ENCODE measurements at regions not wholly inside any gene's neighbourhood (a gene's known extent, or its start where the extent isn't known, plus 50 kb on each side); places are given as distances from the start of the nearest gene placed in this dataset.

DNA sequence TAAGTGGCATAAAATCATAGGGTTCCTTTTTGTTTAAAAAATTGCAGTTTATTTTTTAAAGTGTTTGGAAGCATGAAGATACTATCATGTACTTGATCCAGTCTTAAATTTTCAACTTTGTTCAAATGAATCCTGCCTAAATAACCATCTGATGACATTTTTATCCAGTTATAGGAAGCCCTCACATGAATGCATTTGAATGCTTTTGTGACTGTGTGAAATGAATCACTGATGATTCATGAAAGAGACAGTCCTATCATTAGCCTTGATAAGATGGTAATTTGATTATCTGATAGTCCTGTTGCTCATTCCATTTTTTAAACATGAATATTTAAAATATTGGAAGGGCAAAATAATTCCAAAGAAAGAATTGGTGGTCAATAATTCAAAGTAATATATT lies 401.9 kb upstream of the ROBO2 start:
- DNase-seq, result peak; percentile 27

DNA sequence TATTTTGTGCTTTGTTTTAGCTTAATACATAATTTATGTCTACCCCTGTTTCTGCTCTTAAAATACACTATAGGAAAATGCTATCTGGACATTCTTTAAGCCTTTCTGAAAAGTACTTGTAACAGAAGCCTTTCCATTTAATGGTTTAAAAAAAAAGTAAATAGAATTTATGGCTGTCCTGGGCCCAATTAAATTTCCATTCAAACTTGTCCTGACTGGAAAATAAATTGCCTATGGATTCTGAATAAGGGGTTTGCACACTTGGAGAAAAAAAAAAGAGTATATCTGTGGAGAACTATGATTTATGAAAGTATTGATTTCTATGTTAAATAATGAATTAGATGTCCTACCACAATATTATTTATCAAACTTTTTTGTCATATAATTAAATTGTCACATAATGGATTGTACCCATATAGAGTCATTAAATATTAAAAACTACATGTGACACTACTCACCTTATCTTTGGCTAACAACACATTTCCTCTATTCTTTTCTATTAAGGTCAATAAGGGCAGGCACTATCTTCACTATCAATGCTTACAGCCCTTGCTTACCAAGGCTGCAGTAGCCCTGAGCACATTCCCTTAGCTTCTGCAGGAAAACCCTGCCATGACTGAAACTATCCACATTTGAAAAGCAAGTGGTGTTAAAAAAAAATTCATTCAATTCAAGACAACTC lies 396.1 kb upstream of the ROBO2 start:
- no peak for DNase-seq

DNA sequence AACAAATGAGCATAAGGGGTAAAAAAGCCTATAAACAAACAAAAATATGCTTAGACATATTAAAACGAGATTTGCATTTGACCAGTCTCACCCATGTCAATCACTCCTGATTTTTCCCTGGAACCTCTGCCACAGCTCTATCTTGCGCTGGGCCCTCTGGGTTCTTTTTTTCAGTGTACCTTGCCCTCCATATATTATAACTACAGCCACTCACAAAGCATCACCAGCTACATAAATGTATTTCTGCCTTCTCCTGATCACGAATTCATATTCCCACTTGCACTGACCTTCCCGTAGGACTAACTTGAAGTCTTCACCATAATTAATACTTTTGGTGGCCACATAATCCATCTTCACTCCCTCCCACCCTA lies 395.6 kb upstream of the ROBO2 start:
- DNase-seq, result no peak

DNA sequence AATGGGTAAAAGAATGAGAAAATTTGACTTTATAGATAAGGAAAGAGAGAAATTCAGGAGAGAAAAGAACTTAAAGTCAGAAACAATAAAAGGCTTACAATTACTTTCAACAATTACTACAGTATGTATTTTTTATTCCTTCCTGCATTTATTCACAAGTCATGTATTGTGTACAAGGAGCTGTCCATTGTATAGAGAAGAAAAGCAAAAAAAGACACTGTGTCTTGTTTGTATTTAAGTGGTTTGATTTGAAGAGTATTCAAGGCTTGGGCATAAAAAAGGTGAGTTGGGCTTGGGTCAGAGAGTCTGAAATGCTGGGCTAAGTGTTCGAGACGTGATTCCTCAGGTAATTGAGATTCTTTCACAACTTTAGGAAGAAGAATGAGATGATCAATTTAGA lies 394.2 kb upstream of the ROBO2 start:
- DNase-seq, result no peak

DNA sequence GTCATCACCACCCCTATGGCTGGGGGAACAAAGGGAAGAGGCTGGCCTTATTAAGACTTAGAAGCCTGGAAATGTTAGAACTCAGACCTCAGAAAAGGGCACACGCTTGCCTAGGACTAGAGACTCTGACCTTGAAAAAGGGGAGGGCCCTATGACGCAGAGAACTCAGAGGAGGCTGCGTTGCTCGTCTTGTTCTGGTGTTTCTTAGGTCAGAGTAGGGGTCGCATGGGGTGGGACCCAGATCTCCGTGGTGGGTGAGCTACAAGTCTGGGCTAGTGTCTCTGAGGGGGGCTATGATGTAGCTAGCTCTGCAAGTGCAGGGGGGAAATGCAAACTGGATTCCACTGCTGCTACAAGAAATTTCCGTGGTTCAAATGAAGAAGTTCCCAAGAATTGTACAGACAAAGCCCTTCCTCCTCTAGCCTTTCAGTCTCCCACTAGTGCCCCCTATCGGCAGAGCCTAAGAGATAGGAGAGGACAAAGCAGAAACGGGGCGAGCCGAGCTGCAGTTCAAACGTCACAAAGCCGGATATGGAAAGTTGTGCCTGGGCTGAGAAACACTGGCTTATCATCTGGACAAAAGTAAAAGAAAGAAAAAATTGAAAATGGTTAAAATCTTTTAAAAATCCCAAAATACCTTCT lies 392.9 kb upstream of the ROBO2 start:
- no peak for DNase-seq

DNA sequence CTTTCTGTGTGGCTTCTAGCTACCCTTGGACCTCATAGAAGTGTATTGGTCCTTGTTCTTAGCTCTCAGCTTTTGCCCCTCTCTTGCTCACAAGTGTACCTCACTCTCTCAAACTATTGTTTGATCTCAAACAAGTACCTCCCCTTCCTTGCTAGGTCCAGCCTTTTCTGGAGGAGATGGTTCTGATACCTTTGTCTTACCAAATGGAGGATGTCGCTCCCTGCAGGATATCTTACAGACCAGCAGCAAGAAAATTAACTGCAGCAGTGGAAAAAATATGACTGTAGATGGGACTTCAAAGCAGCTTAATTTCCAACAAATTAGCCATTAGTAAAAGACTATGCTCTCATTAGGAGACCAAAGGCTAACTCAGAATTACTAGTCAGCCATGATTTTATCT lies 388.1 kb upstream of the ROBO2 start:
- DNase-seq, result no peak

DNA sequence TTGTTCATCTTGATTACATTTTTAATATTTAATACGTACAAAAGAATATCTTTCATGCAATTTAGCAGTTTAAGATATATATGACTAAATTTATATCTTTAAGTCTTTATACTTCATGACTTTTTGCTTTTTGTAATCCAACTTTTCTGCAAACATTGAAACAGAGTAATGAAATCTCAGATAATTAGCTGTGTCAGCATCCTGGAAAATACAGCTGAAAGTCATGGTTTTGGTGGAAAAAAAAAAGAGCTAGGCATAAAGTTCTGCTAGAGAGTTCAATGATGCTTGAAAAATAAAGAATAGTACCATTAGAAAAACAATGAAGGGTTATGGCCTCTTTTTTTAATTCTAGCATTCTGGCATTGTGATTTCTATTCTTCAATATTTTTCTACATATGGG lies 387.4 kb upstream of the ROBO2 start:
- no peak for DNase-seq

DNA sequence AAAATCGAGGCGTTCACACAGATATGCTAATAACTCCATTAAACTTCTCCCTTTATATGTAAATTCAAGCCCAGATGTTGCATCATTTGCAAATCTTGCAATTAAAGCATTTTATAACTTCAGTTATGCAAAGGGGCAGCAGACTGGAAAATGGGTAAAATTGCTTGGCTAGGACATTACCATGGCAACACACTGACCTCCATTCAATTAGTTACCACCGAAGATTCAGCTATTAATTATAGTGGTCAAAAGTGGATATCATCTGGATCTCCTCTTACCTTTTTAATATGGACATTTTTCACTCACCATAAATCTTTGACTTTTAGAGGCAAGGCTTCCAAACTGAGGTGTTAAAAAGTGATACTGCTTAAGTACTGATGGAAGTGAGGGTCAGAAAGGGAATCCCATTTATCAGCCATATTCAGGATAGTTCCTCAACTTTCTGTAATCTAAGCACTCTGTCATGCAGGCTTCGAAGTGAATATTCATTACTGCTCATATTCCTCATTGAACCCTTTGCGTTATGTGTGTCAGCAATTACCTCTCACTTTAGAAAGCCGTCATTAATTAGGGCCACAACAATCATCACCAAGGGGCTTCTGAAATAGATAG lies 386.2 kb upstream of the ROBO2 start:
- DNase-seq, result no peak

DNA sequence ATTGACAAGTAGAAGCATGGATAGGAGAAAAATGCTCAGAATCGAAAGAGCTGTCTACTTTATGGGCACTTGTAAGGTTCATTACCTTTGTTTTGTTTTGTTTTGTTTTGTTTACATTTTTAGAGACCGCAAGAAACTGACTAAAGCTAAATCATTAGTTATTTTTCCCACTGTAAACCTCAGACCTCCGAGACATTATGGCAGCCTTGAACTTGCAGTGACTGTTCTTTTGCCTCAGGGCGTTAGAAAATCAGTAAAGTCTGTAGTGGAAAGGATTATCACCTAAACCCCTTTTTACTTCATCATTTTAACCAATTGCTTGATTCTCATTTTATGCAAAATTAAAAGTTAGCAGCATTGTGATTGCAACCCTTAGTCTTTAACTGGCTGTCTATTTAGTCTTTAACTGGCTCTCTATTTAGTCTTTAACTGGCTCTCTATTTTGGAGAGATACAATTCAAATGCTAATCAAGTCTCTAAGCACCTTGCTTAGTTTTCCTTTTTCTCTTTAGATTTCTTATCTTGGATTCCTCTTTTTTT lies 383.3 kb upstream of the ROBO2 start:
- no peak for DNase-seq

DNA sequence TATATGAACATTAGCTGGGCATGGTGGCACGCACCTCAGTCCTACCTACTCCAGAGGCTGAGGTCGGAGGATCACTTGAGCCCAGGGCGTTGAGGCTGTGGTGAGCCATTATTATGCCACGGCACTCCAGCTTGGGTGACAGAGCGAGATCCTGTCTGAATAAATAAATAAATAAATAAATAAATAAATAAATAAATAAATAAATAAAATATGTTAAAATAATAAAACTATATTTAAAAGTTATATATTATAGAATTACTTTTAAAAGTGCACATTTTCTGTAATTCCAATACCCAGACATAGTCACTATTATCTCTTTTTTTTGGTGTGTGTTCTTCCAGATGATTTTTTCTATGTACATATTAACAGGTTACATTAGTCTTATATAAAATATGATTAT lies 382.0 kb upstream of the ROBO2 start:
- no peak for DNase-seq

DNA sequence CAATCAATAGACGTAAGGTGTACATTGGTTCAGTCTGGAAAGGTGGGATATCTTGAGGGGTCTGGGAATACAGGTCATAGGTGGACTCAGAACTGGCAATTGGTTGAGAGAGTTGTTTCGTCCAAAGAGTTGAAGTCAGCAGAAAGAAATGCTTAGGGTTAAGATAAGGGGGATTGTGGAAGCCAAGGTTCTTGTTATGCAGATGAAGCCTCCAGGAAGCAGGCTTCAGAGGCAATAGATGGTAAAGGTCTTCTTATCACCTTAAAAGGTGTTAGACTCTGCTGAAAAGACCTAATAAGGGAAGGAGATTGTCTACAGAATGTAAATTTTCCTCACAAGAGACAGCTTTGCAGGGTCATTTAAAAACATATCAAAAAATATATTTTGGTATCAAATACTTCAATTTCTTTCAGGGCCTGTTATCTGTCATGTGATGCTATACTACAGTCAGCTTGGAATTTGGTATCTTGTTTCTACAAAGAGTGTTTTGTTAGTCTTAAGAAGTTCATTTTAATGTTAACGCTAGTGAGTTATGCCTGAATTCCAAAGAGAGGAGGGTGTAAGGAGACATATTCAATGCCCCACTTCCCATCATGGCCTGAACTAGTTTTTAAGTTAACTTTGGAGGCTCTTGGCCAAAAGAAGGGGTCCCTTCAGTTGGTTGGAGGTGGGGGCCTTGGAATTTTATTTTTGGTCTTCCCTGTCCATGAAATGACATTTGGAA lies 378.2 kb upstream of the ROBO2 start:
- DNase-seq, result no peak

DNA sequence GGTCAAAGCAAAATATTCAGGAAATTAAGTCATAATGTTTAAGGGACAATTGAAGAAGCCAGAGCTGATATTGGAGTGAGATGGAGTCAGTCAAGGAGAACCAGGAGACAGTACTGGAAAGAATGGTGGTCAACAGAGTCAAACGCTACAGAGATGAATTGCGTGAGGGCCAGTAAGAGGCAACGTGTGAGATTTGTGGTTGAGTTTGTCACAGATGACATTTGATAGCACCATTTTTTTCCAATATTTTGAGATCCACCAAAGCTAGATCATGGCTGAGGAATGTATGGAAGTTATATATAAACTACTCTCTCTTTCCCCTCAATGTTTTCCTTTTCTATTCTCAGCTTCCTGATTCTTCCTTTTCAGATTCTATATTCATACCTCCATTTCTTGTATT lies 375.1 kb upstream of the ROBO2 start:
- peak; percentile 61 for DNase-seq

DNA sequence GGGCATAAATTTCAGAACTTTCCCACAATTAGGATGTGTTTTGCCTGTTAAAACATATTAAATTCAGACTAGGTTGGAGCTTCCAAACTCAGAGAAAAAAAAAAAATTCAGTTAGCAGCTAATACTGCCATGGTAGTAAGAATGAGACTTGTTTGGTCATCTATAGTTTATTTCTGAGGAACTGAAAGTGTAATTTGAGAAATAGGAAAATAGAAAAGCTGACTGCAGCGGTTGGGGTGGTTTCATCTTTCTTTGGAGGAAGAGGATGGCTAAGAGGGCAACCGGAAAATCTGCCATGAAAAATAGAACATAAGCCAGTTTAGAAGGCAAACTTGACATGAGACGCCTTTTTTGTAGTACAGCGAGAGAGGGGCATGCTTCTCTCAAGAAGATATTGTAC lies 371.2 kb upstream of the ROBO2 start:
- no peak for DNase-seq

DNA sequence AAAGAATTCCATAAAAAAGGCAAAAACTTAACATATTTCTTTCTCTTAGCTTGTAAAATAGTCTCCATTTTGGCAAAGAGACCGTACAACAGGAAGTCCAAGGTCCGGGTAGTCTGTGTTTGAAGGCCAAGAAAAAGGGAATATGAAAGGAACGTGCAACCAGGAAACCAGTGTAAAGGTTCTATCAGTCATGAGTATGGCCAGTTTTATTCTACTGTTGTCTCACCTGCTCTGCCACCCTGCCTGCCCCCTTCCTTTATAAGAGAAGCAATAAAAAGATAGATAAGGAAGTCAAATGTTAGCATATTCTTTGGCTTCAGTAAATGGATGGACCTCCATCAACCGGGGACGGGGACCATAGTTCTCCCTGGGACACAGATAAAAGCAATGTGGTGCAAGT lies 370.6 kb upstream of the ROBO2 start:
- no peak for DNase-seq

DNA sequence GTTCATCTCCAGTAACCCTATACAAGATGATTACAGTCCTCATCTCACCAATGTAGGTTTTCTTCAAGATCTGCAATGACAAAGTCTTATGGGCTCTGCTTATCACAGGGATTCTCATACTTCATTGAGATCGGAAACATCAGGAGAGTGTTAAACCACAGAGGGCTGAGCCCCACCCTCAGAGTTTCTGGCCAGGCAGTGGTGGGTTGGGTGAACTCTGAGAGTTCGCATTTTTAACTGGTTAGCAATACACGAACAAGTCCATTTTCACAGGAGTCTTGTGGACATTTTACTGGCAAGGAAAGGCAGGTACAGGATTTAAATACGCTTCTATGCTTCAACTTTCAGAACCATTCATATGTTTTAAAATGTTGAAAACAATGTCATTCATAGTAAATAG lies 366.7 kb upstream of the ROBO2 start:
- no peak for DNase-seq

DNA sequence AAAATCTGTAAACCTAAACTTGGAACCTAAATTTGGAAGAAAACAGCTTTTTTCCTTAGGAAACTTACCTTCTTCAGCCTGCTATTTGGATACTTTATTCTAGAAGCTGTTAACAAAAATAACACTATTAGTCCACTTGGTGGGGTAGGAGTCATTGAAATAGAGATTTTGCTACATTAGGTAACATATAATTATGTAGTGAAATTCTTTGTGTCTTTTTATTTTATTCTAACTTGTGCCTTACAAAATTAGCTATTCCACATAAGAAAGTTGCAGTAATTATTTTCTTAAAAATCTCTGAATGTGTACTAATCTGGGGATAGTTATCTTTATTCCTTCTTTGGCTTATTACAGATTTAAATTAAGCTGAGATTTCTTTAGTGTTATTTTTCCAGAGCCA lies 360.4 kb upstream of the ROBO2 start:
- no peak for DNase-seq

DNA sequence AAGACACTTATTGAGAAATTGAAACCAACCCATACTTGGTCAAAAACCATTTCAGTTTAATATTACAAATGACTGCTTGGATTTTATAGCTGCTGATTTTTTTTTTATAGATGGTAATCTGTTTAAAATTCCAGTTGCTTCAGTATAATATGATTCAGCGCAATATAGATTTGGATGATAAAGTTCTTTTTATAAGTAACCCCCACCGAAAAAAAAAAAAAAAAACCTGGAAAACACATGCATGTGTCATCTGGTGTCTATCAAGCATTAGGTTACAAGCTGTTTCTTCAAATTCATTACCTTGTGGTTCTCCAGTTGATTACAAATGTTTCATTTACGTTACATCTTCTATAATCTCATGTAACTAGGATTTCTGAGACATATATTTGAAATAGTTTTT lies 356.6 kb upstream of the ROBO2 start:
- no peak for DNase-seq

DNA sequence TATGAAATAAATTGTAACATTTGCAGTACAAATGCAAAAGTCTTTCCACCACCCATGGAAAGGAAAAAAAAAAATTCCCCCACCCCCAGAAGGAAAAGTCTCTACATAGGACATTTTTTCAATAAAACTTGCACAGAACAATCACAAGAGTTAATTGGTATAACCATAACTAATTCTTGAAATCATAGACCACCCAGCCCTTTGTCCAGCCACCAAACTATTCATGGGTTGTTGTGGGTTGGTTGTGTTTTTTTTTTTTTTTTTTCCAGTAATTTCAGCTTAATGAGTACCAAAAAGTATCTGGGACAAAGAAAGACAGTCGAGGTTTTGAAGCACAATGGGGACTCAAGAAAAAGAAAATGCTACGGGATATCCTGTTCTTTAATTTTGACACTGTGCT lies 355.0 kb upstream of the ROBO2 start:
- DNase-seq, result no peak

DNA sequence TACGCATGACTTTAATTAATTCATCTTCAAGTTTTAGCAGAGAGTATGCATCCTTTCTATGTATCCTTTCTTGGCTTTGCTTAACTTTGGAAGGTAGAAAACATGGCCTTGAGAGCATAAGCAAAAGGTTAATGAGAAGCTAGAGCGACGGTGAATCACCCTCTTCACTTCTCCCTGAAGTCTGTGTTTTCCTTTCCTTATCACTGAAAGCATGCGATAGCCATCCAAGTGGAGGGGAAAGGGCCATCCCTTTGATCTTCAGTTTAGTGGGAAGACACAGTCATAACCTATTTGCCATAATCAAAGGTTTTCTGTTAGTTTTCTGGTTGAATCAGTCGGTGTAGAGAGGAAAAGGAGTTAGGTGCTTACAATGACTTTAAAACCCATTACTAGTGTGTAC lies 354.0 kb upstream of the ROBO2 start:
- DNase-seq, result no peak

DNA sequence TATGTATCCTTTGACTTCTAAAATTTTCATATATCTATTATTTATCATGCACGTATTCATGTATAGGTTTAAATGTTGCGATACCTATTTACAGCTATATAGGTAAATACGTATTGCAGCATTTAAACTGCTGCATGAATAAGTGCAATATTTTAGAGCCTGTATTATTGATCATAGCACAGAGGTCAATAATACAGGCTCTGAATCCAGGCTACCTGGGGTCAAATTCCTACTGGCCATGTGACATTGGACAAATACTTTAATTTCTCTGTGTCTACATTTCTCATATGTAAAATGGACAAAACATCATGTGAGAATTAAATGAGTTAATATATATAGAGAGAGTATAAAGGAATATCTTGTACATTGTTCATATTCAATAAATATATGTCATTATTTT lies 352.9 kb upstream of the ROBO2 start:
- DNase-seq, result no peak

DNA sequence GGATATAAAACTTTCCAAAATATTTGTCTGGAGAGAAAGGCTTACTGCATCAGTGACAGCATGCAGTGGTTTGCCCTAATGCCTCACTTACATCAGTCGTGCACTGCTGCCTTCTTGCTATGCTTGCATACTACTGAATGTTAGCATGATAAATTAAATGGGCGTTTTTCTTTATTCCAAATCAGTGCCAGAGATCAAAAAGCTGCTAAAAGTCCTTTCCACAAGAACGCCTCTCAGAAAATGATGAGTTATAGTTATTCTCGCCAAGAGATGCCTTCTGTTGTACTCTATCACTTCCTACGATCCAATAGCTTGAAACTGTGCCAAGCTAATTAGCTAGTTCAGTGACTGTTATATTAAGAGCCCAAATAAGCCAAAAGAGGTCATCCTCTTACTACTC lies 345.8 kb upstream of the ROBO2 start:
- DNase-seq, result no peak

DNA sequence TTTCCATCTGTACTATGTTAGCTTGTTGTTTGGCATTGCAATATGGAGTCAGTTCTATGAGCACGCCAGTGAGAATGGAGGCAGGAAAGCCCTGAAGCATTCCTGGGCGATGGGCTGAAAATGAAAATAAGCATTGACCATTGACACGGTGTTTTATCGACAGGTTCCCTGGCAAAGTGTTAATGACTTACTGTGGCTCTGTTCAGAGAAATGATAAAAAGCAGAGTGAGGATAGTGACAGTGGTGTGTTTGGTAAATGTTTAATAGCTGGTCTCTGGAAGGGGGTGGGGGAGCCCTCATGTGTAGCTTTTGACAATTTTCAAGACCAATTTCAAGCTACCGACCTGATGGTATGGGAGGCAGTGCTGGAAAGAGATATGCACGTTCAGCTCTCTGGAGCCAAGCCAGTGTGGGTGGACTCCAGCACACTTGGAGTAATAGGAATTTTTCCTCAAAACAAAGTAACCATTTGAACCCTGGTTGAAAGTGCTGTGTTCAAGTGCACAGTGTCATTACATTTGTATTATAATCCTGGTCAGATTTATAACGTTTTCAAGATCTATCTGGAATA lies 341.7 kb upstream of the ROBO2 start:
- no peak for DNase-seq

DNA sequence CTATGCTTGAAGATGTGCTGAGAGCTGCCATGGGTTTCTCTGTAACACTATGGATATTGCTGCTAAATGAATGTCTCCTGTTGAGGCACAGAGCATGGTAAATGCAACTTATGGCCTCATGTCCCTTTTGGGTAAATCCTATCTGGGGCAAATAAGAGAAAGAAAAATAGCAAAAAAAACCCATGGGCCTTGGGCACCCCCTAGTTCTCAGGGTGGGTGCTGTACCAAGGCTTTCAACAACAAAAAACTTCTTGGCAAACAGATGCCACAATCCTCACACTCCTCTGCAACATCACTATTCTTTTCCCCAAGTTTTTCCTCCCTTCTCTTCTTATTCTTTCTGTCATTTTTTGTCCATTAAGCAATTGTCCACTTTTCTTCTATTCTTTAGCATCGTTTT lies 340.1 kb upstream of the ROBO2 start:
- DNase-seq, result no peak

Measured in fibroblast of skin of scalp (primary cell).